HG03280 (cell line): ENCODE measurements at regions not wholly inside any gene's neighbourhood (a gene's known extent, or its start where the extent isn't known, plus 50 kb on each side); places are given as distances from the start of the nearest gene placed in this dataset.

Experiments
- ATAC-seq: cut with Tn5 transposase; IDR thresholded peaks from one replicate; pipeline ENCODE4 v1.9.1; 2021; ENCODE audit warnings: mild to moderate bottlenecking, moderate library complexity; ENCODE audit not compliant: unreplicated experiment

GRCh38 chr1:5264476-5264875, 610.1 kb downstream of the AJAP1 start:
- ATAC-seq, result no peak

GRCh38 chr1:5256793-5257192, 602.4 kb downstream of the AJAP1 start:
- ATAC-seq, result no peak

GRCh38 chr1:5254975-5255374, 600.6 kb downstream of the AJAP1 start:
- ATAC-seq, result no peak

GRCh38 chr1:5254131-5254725, 599.8 kb downstream of the AJAP1 start:
- no peak for ATAC-seq

GRCh38 chr1:5253036-5253435, 598.6 kb downstream of the AJAP1 start:
- no peak for ATAC-seq

- no peak for ATAC-seq
These were observed 595.9 kb downstream of the AJAP1 start for GRCh38 chr1:5250336-5250735.

GRCh38 chr1:5245348-5245747, 590.9 kb downstream of the AJAP1 start:
- ATAC-seq, result no peak

GRCh38 chr1:5244631-5245285, 590.3 kb downstream of the AJAP1 start:
- ATAC-seq, result no peak

GRCh38 chr1:5242850-5243249, 588.4 kb downstream of the AJAP1 start:
- ATAC-seq, result no peak

- ATAC-seq, result no peak
These were observed 585.5 kb downstream of the AJAP1 start for GRCh38 chr1:5239911-5240310.

GRCh38 chr1:5238351-5239130, 584.1 kb downstream of the AJAP1 start:
- ATAC-seq, result no peak

- ATAC-seq, result no peak
These were observed 581.0 kb downstream of the AJAP1 start for GRCh38 chr1:5235355-5235899.

GRCh38 chr1:5232537-5232936, 578.1 kb downstream of the AJAP1 start:
- ATAC-seq, result no peak

GRCh38 chr1:5231541-5232315, 577.3 kb downstream of the AJAP1 start:
- no peak for ATAC-seq

- no peak for ATAC-seq
These were observed 572.7 kb downstream of the AJAP1 start for GRCh38 chr1:5227114-5227513.

GRCh38 chr1:5225707-5226704, 571.6 kb downstream of the AJAP1 start:
- ATAC-seq, result no peak

GRCh38 chr1:5223206-5223605, 568.8 kb downstream of the AJAP1 start:
- no peak for ATAC-seq

- ATAC-seq, result no peak
These were observed 568.2 kb downstream of the AJAP1 start for GRCh38 chr1:5222626-5223025.

GRCh38 chr1:5221451-5221850, 567.0 kb downstream of the AJAP1 start:
- ATAC-seq, result no peak

GRCh38 chr1:5220821-5221220, 566.4 kb downstream of the AJAP1 start:
- ATAC-seq, result no peak
